H9 (cell line): ENCODE measurements at regions not wholly inside any gene's neighbourhood (a gene's known extent, or its start where the extent isn't known, plus 50 kb on each side); places are given as distances from the start of the nearest gene placed in this dataset.
"Not testable (repeated sequence)": the region's sequence is repeated elsewhere in the genome, so short reads cannot be mapped to it uniquely, and the experiment has no call there.

Source experiments
- DNase-seq: peaks from one replicate; pipeline ENCODE4 v3.0.0-alpha.2; 2017
- H2AFZ ChIP-seq: one replicate; pipeline ENCODE4 v1.6.1; 2013; ENCODE audit warnings: mild to moderate bottlenecking, low read length, control low read depth, moderate library complexity
- H2AK5ac ChIP-seq: 2 replicates; pipeline ENCODE4 v1.6.1; 2013; ENCODE audit warnings: low read length, control low read depth, mixed read lengths; ENCODE audit not compliant: insufficient read length
- H2BK120ac ChIP-seq: one replicate; pipeline ENCODE4 v1.6.1; 2013; ENCODE audit warnings: low read depth, mild to moderate bottlenecking, low read length, control low read depth, inconsistent platforms; ENCODE audit not compliant: poor library complexity, severe bottlenecking
- H2BK12ac ChIP-seq: 2 replicates; pipeline ENCODE4 v1.6.1; 2013; ENCODE audit warnings: low read length, control low read depth, mixed read lengths, low read depth; ENCODE audit not compliant: insufficient read length
- H2BK15ac ChIP-seq: 2 replicates; pipeline ENCODE4 v1.6.1; 2013; ENCODE audit warnings: low read depth, low read length, control low read depth
- H2BK20ac ChIP-seq: one replicate; pipeline ENCODE4 v1.6.1; 2013; ENCODE audit warnings: low read depth, mild to moderate bottlenecking, low read length, control low read depth, inconsistent platforms; ENCODE audit not compliant: poor library complexity, severe bottlenecking
- H2BK5ac ChIP-seq: 2 replicates; pipeline ENCODE4 v1.6.1; 2013; ENCODE audit warnings: low read length, control low read depth, mixed read lengths; ENCODE audit not compliant: insufficient read length
- H3K14ac ChIP-seq: 2 replicates; pipeline ENCODE4 v1.6.1; 2013; ENCODE audit warnings: low read length, control low read depth; ENCODE audit not compliant: insufficient read depth
- H3K18ac ChIP-seq: 2 replicates; pipeline ENCODE4 v1.6.1; 2013; ENCODE audit warnings: low read depth, mild to moderate bottlenecking, mixed read lengths, low read length, control low read depth; ENCODE audit not compliant: insufficient read length
- H3K23ac ChIP-seq: 2 replicates; pipeline ENCODE4 v1.6.1; 2013; ENCODE audit warnings: low read length, control low read depth, mixed read lengths, low read depth; ENCODE audit not compliant: insufficient read length
- H3K23me2 ChIP-seq: 2 replicates; pipeline ENCODE4 v1.6.1; 2013; ENCODE audit warnings: low read depth, mild to moderate bottlenecking, mixed read lengths, low read length, control low read depth; ENCODE audit not compliant: insufficient read length, poor library complexity, severe bottlenecking
- H3K27ac ChIP-seq: 2 replicates; pipeline ENCODE4 v1.5.1; 2013; ENCODE audit warnings: low read length, control low read depth, mixed read lengths, low read depth; ENCODE audit not compliant: insufficient read length
- H3K27me3 ChIP-seq: 2 replicates; pipeline ENCODE4 v1.6.1; 2013; ENCODE audit warnings: low read length, control low read depth, inconsistent platforms; ENCODE audit not compliant: insufficient read depth
- H3K4ac ChIP-seq: 2 replicates; pipeline ENCODE4 v1.6.1; 2013; ENCODE audit warnings: low read depth, mild to moderate bottlenecking, control low read depth, inconsistent platforms, low read length, moderate library complexity
- H3K4me1 ChIP-seq: 2 replicates; pipeline ENCODE4 v1.6.1; 2013; ENCODE audit warnings: low read length, control low read depth, inconsistent platforms; ENCODE audit not compliant: insufficient read depth
- H3K4me2 ChIP-seq: 2 replicates; pipeline ENCODE4 v1.6.1; 2013; ENCODE audit warnings: low read length, control low read depth, mixed read lengths; ENCODE audit not compliant: insufficient read length, insufficient read depth
- H3K56ac ChIP-seq: 2 replicates; pipeline ENCODE4 v1.6.1; 2013; ENCODE audit warnings: low read depth, mild to moderate bottlenecking, mixed read lengths, low read length, control low read depth; ENCODE audit not compliant: insufficient read length
- H3K79me1 ChIP-seq: 2 replicates; pipeline ENCODE4 v1.6.1; 2013; ENCODE audit warnings: low read depth, mild to moderate bottlenecking, moderate library complexity, low read length, control low read depth, inconsistent platforms; ENCODE audit not compliant: insufficient read depth, poor library complexity, severe bottlenecking
- H3K79me2 ChIP-seq: 2 replicates; pipeline ENCODE4 v1.6.1; 2013; ENCODE audit warnings: low read length, control low read depth, inconsistent platforms; ENCODE audit not compliant: insufficient read depth
- H3K9ac ChIP-seq: 2 replicates; pipeline ENCODE4 v1.6.1; 2013; ENCODE audit warnings: low read length, control low read depth, mixed read lengths; ENCODE audit not compliant: insufficient read length; ENCODE audit errors: extremely low read depth
- H3K9me3 ChIP-seq: one replicate; pipeline ENCODE4 v1.6.1; 2013; ENCODE audit warnings: low read depth, low read length, inconsistent platforms; ENCODE audit not compliant: control insufficient read depth
- H3T11ph ChIP-seq: one replicate; pipeline ENCODE4 v1.6.1; 2013; ENCODE audit warnings: mild to moderate bottlenecking, low read length, control low read depth, inconsistent platforms
- H4K20me1 ChIP-seq: one replicate; pipeline ENCODE4 v1.6.1; 2013; ENCODE audit not compliant: control insufficient read depth, insufficient read length, insufficient read depth
- H4K5ac ChIP-seq: 2 replicates; pipeline ENCODE4 v1.6.1; 2013; ENCODE audit warnings: low read depth, mild to moderate bottlenecking, mixed read lengths, low read length, control low read depth; ENCODE audit not compliant: insufficient read length
- H4K8ac ChIP-seq: replicated peaks from 2 replicates; pipeline ENCODE4 v1.6.1; 2013; ENCODE audit warnings: low read length, control low read depth, mixed read lengths, low read depth; ENCODE audit not compliant: insufficient read length
- H4K91ac ChIP-seq: 2 replicates; pipeline ENCODE4 v1.6.1; 2013; ENCODE audit warnings: low read depth, mild to moderate bottlenecking, moderate library complexity, mixed read lengths, low read length, control low read depth; ENCODE audit not compliant: insufficient read length
- H3K27ac Mint-ChIP-seq, 3 experiments: 2 replicates in 2 of 3; 3 replicates in 1 of 3; pipeline ENCODE4 v1.8.0; 2020 to 2021; ENCODE audit warnings: mixed read lengths in 3 of 3, mild to moderate bottlenecking in 1 of 3, moderate library complexity in 1 of 3
- H3K27me3 Mint-ChIP-seq: 2 replicates; pipeline ENCODE4 v1.8.0; 2021; ENCODE audit warnings: low read depth, mild to moderate bottlenecking, moderate library complexity, mixed read lengths
- H3K36me3 Mint-ChIP-seq, 3 experiments: 2 replicates in 2 of 3; 3 replicates in 1 of 3; pipeline ENCODE4 v1.8.0; 2020 to 2021; ENCODE audit warnings: low read depth in 3 of 3, mixed read lengths in 3 of 3; ENCODE audit not compliant: insufficient read depth in 1 of 3
- H3K4me1 Mint-ChIP-seq, 2 experiments: 2 replicates each; pipeline ENCODE4 v1.8.0; 2020; ENCODE audit warnings: mixed read lengths in 2 of 2
- H3K4me3 Mint-ChIP-seq, 2 experiments: 2 replicates in 1 of 2; 3 replicates in 1 of 2; pipeline ENCODE4 v1.8.0; 2020 to 2021; ENCODE audit warnings: mild to moderate bottlenecking in 2 of 2, mixed read lengths in 2 of 2, moderate library complexity in 1 of 2
- H3K9me3 Mint-ChIP-seq, 2 experiments: 2 replicates in 1 of 2; 3 replicates in 1 of 2; pipeline ENCODE4 v1.8.0; 2020; ENCODE audit warnings: mild to moderate bottlenecking in 2 of 2, mixed read lengths in 2 of 2, moderate library complexity in 1 of 2
- WGBS: extraction: QIAGEN DNeasy Blood & Tissue Kit; methylation state at CpG from one replicate; pipeline ENCODE4 v1.1.7; 2013; ENCODE audit warnings: missing lambda C conversion rate, low lambda C conversion rate, mixed read lengths; ENCODE audit not compliant: insufficient read length; ENCODE audit errors: extremely low coverage; 5-methylcytosine and 5-hydroxymethylcytosine counted together

- H2BK120ac ChIP-seq, H2BK5ac ChIP-seq, H3K27me3 Mint-ChIP-seq, H3K27me3 ChIP-seq, H3K79me2 ChIP-seq, H3K14ac ChIP-seq, H3T11ph ChIP-seq, H4K91ac ChIP-seq, H3K4me1 Mint-ChIP-seq, DNase-seq, H2AK5ac ChIP-seq, H3K9ac ChIP-seq, H3K27ac Mint-ChIP-seq, H3K4ac ChIP-seq, H2BK12ac ChIP-seq, H2BK15ac ChIP-seq, H3K79me1 ChIP-seq, H4K5ac ChIP-seq, H3K23ac ChIP-seq, H3K18ac ChIP-seq, H3K56ac ChIP-seq, H3K4me2 ChIP-seq, H3K4me3 Mint-ChIP-seq, H2AFZ ChIP-seq, H3K23me2 ChIP-seq, H3K27ac ChIP-seq, H4K20me1 ChIP-seq, H2BK20ac ChIP-seq, H4K8ac ChIP-seq, H3K4me1 ChIP-seq: not testable (repeated sequence)
- Mint-ChIP-seq H3K9me3 (peaks cover 80 to 84% of the 10 kb centered on the region in 2 experiments), H3K36me3 (peaks cover 9 to 16% (median 12%) of the 10 kb centered on the region in 3 experiments)
- H3K9me3 ChIP-seq = peaks cover 47% of the 10 kb centered on the region
- WGBS = no CpG with 5 or more reads among the region's 35 CpGs
Measured at GRCh38 chr20:30894707-30895353, 362.6 kb upstream of the DEFB115 start.

GRCh38 chr20:30895354-30895711 lies 362.1 kb upstream of the DEFB115 start:
- not testable (repeated sequence) for H4K8ac ChIP-seq, H3K4me2 ChIP-seq, H3K4me3 Mint-ChIP-seq, H2AK5ac ChIP-seq, H3K27me3 Mint-ChIP-seq, H3K4me1 ChIP-seq, H2AFZ ChIP-seq, H3K4me1 Mint-ChIP-seq, H3K79me2 ChIP-seq, H3K23ac ChIP-seq, H3K23me2 ChIP-seq, DNase-seq, H4K5ac ChIP-seq, H3K18ac ChIP-seq, H3K56ac ChIP-seq, H3K27ac Mint-ChIP-seq, H3K14ac ChIP-seq, H4K20me1 ChIP-seq, H2BK15ac ChIP-seq, H3K79me1 ChIP-seq, H2BK20ac ChIP-seq, H4K91ac ChIP-seq, H2BK5ac ChIP-seq, H3T11ph ChIP-seq, H3K27me3 ChIP-seq, H2BK12ac ChIP-seq, H3K4ac ChIP-seq, H2BK120ac ChIP-seq, H3K27ac ChIP-seq, H3K9ac ChIP-seq
- WGBS = no CpG with 5 or more reads among the region's 25 CpGs
- Mint-ChIP-seq H3K36me3 (peaks cover 9 to 16% (median 12%) of the 10 kb centered on the region in 3 experiments), H3K9me3 (peaks cover 84 to 88% of the 10 kb centered on the region in 2 experiments)
- peaks cover 49% of the 10 kb centered on the region for H3K9me3 ChIP-seq
